Psoas muscle (tissue), 7 donors: ENCODE measurements at regions not wholly inside any gene's neighbourhood (a gene's known extent, or its start where the extent isn't known, plus 50 kb on each side); places are given as distances from the start of the nearest gene placed in this dataset.

Experiments used
- ATAC-seq, 4 donors: fragments of 200-7000 bp; cut with Tn5 transposase; one replicate each; pipeline ENCODE4 v1.9.1; 2020; ENCODE audit warnings: moderate library complexity in 3 of 4, mild to moderate bottlenecking in 2 of 4
- DNase-seq, 2 donors: peaks; one replicate each; pipeline ENCODE4 v3.0.0-alpha.2; 2020
- H3K27ac ChIP-seq: fragments of 200-600 bp; one replicate; pipeline ENCODE4 v1.8.0; 2022
- H3K27me3 ChIP-seq, 3 donors: fragments of 200-600 bp in 1 of 3; one replicate each; pipeline versions ENCODE4 v1.6.1 to v1.8.0; 2013 to 2022; ENCODE audit warnings: low read length in 2 of 3, mild to moderate bottlenecking in 2 of 3, moderate library complexity in 1 of 3; ENCODE audit not compliant: insufficient read depth in 3 of 3
- H3K36me3 ChIP-seq, 2 donors: fragments of 200-600 bp in 1 of 2; one replicate each; pipeline versions ENCODE4 v1.6.1 to v1.8.0; 2013 to 2022; ENCODE audit warnings: low read depth in 1 of 2, mild to moderate bottlenecking in 1 of 2, moderate library complexity in 1 of 2; ENCODE audit not compliant: insufficient read depth in 1 of 2
- H3K4me1 ChIP-seq: fragments of 200-600 bp; one replicate; pipeline ENCODE4 v1.8.0; 2022
- H3K4me3 ChIP-seq: fragments of 200-600 bp; one replicate; pipeline ENCODE4 v1.8.0; 2022; ENCODE audit warnings: mild to moderate bottlenecking
- H3K9me3 ChIP-seq: fragments of 200-600 bp; one replicate; pipeline ENCODE4 v1.8.0; 2022
- WGBS, 3 donors: extraction: QIAGEN DNeasy Blood & Tissue Kit; methylation state at CpG; one replicate each; pipeline versions ENCODE4 v1.1.6 to v1.1.7; 2013; 5-methylcytosine and 5-hydroxymethylcytosine counted together
- intact Hi-C, 2 donors: fragments of 100-400 bp; cut with DNase I; formaldehyde crosslinking; loops; one replicate each; pipeline versions ENCODE4 v1.11.0 to v1.14.2; 2022
- TF ChIP-seq, protein P1 (sequence below): fragments of 200-600 bp; IDR thresholded peaks from one replicate; pipeline ENCODE4 v1.8.0; 2022; ENCODE audit warnings: antibody characterized with exemption
- donor health status: healthy with polysubstance abuse.
- donor health status: DM: no; HTN: no; CAD: no; lungs with moderate emphysema.
- donor health status: Bipolar disorder and iron deficiency.
- donor health status: healthy.
- donor health status: DM: yes; HTN: yes; CAD: no.
- donor health status: DM: no; HTN: no; CAD: no.
- donor health status: DM: yes; HTN: yes; CAD: no.

DNA sequence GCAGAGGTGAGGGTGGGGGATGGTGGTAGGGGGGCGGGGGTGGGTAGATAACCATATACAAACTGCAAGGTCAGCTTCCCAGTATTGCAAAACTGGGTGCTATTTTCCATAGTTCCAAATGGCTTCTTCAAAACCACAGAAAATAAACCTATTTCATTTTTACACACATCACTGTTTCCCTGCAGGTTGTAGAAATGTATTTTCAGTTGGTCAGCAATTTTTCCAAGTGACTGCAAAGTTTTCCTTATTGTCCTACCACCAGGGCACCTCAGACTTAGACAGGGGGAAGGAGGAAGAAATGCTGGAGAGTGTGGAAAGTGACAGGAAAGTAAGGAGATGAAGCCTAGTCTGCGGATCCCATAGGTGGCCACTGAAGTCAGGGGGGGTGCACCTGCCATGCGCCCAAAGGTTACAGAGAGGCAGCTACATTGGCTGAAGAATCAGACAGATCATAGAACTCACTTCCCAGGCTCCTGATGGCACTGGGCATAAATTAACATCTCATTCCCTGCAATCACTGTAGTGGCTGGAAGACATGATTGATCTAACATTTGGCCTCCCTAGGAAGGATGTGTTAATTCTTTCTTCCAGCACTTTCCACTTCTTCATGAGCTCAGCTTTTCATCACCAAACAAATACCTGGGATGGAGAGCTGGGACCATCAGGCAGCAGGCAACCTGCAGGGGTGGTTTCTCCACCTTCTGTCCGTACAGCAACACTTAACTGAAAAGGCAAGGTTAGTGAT is 402.0 kb downstream of the HNRNPD start:
- intact Hi-C loops: no loop called here
- WGBS, 3 donors: 68 to 74% (median 70%) methylated on average over 4 of the region's 4 CpGs

DNA sequence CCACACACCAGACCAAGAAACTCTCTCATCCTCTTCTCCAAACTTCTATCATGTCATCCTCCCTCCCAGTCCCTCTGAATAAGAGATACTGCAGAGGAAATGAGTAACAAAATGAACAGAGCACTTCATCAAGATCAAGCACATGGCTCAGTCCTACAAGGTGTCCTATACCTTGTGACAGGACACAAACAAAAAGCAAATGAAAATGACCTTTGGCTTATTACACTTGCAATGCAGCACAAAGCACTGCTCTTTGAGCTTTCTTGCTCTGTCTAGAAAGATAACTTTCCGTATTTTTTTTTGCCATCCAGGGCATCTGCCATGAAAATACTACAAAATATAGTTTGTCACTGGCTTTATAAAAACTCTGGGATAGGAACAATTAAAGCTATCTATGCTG is 402.7 kb downstream of the HNRNPD start:
- TF ChIP-seq, protein P1, sequence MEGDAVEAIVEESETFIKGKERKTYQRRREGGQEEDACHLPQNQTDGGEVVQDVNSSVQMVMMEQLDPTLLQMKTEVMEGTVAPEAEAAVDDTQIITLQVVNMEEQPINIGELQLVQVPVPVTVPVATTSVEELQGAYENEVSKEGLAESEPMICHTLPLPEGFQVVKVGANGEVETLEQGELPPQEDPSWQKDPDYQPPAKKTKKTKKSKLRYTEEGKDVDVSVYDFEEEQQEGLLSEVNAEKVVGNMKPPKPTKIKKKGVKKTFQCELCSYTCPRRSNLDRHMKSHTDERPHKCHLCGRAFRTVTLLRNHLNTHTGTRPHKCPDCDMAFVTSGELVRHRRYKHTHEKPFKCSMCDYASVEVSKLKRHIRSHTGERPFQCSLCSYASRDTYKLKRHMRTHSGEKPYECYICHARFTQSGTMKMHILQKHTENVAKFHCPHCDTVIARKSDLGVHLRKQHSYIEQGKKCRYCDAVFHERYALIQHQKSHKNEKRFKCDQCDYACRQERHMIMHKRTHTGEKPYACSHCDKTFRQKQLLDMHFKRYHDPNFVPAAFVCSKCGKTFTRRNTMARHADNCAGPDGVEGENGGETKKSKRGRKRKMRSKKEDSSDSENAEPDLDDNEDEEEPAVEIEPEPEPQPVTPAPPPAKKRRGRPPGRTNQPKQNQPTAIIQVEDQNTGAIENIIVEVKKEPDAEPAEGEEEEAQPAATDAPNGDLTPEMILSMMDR: no peak
- Histone ChIP-seq H3K27me3 (no peaks in the 10 kb centered on the region), H3K9me3 (no peaks in the 10 kb centered on the region), H3K27ac (no peak overlapping the region), H3K36me3 (no peaks in the 10 kb centered on the region), H3K4me1 (no peaks in the 10 kb centered on the region), H3K4me3 (no peak overlapping the region)
- intact Hi-C loops: no loop called here
- WGBS, 3 donors: 85 to 91% (median 89%) methylated on average over 1 of the region's 1 CpG
- no peak for ATAC-seq
- DNase-seq: no peak

More for the DNA sequence above, 402.0 kb downstream of the HNRNPD start:
- Histone ChIP-seq H3K9me3 (no peaks in the 10 kb centered on the region), H3K4me1 (no peaks in the 10 kb centered on the region), H3K27me3 (no peaks in the 10 kb centered on the region), H3K4me3 (no peak overlapping the region), H3K36me3 (no peaks in the 10 kb centered on the region), H3K27ac (no peak overlapping the region)
- DNase-seq (no peak), ATAC-seq (no peak)
- TF ChIP-seq, protein P1: no peak

DNA sequence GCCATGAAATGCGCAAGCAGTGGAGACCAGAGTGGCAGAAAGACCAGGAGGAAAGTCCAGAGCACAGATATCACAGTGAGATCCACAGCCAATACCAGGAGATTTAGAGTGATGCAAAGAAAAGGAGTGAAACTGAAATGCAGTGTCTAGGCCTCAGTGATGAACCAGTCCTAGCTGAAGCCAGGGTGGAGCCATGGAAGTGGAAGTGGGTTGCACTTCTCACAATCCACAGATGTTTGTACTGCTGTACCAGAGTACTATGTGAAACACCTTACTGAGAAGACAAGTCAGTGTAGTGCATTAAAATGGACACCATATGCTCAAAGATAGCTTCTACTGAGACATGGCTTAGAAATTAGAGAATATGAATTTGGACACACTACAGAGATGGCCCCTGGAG is 403.3 kb downstream of the HNRNPD start:
- ATAC-seq (no peak), DNase-seq (no peak)
- TF ChIP-seq, protein P1: no peak
- H3K4me3 ChIP-seq: no peak overlapping the region
- H3K27ac ChIP-seq: no peak overlapping the region
- H3K9me3 ChIP-seq: no peaks in the 10 kb centered on the region
- no peaks in the 10 kb centered on the region for H3K4me1 ChIP-seq
- intact Hi-C loops: no loop called here
- H3K27me3 ChIP-seq: no peaks in the 10 kb centered on the region
- WGBS, 3 donors: 92 to 97% (median 95%) methylated on average over 1 of the region's 1 CpG
- no peaks in the 10 kb centered on the region for H3K36me3 ChIP-seq

DNA sequence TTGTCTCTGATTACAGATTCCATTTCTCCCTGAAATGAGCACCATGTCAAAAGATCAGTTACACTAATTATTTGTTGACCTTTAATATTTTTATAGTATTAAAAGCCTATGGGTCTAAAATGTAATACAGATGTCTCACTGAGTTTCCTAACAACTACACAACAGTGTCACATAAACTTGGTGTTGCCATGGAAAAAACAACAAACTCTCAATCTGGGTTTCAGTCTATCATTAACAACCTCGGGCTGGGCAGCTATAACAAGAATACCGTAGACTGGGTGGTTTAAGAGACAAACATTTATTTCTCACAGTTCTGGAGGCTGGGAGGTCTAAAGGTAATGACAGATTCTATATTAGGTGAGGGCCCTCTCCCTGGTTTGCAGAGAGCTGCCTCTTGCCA is 407.1 kb downstream of the HNRNPD start:
- WGBS, 3 donors: 42 to 58% (median 56%) methylated on average over 2 of the region's 2 CpGs
- H3K4me3 ChIP-seq: no peak overlapping the region
- intact Hi-C loops: no loop called here

More for the DNA sequence above, 407.1 kb downstream of the HNRNPD start:
- no peaks in the 10 kb centered on the region for H3K27me3 ChIP-seq
- DNase-seq (no peak), ATAC-seq (no peak)
- H3K36me3 ChIP-seq: no peaks in the 10 kb centered on the region
- no peak overlapping the region for H3K27ac ChIP-seq
- H3K4me1 ChIP-seq: no peaks in the 10 kb centered on the region
- TF ChIP-seq, protein P1: no peak
- H3K9me3 ChIP-seq: no peaks in the 10 kb centered on the region
